ENCODE measurements at regions not wholly inside any gene's neighbourhood (a gene's known extent, or its start where the extent isn't known, plus 50 kb on each side); places are given as distances from the start of the nearest gene placed in this dataset.

GRCh38 chr3:159739969-159740368 lies 248.7 kb upstream of the IL12A start:
- TF ChIP-seq CTCF (IDR thresholded peaks at IDR 0.05; ENCODE audit: low read depth, low read length, poor library complexity, severe bottlenecking) (no peak), EZH2phosphoT487 (IDR thresholded peaks at IDR 0.05; ENCODE audit: borderline replicate concordance, low read length) (no peak)

Data from DOHH2 (cell line).